Astrocyte of the cerebellum (primary cell): ENCODE measurements at regions not wholly inside any gene's neighbourhood (a gene's known extent, or its start where the extent isn't known, plus 50 kb on each side); places are given as distances from the start of the nearest gene placed in this dataset.

Experiments used
- DNase-seq: peaks from one replicate; pipeline ENCODE4 v3.0.0-alpha.2; 2011; ENCODE audit warnings: low read depth
- H3K4me3 ChIP-seq: 2 replicates; pipeline ENCODE4 v1.5.1; 2011; ENCODE audit warnings: mild to moderate bottlenecking, low read depth, low read length, moderate library complexity
- in situ Hi-C: cut with HindIII; loops from 2 replicates; pipeline ENCODE4 v1.10.0; 2017; ENCODE audit warnings: low sequenced_read_pairs
- TF ChIP-seq, protein P1 (sequence below): IDR thresholded peaks from 2 replicates; pipeline ENCODE4 v1.5.1; 2012; ENCODE audit warnings: low read length, low read depth, moderate library complexity, mild to moderate bottlenecking; ENCODE audit errors: missing control alignments

DNA sequence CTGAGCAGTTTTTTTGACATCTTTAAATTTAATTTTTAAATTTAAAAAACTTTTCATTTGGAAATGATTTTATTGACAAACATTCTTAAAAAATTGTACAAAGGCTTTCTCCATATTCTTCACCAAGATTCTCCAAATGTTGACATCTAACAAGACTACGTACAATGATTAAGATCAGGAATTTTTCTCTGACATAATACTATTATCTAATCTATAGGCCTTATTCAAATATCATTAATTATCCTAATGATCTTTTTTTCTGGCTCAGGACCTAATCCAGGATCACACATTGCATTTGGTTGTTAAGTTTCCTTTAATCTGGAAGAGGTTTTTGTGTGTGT lies 106.1 kb upstream of the OSMR start:
- H3K4me3 ChIP-seq: no peak overlapping the region
- TF ChIP-seq, protein P1, sequence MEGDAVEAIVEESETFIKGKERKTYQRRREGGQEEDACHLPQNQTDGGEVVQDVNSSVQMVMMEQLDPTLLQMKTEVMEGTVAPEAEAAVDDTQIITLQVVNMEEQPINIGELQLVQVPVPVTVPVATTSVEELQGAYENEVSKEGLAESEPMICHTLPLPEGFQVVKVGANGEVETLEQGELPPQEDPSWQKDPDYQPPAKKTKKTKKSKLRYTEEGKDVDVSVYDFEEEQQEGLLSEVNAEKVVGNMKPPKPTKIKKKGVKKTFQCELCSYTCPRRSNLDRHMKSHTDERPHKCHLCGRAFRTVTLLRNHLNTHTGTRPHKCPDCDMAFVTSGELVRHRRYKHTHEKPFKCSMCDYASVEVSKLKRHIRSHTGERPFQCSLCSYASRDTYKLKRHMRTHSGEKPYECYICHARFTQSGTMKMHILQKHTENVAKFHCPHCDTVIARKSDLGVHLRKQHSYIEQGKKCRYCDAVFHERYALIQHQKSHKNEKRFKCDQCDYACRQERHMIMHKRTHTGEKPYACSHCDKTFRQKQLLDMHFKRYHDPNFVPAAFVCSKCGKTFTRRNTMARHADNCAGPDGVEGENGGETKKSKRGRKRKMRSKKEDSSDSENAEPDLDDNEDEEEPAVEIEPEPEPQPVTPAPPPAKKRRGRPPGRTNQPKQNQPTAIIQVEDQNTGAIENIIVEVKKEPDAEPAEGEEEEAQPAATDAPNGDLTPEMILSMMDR: no peak
- in situ Hi-C loops: loop anchor here (10.0 kb wide), 1 partner anchor 65 kb away; no protein-coding TSS in a partner anchor
- no peak for DNase-seq

DNA sequence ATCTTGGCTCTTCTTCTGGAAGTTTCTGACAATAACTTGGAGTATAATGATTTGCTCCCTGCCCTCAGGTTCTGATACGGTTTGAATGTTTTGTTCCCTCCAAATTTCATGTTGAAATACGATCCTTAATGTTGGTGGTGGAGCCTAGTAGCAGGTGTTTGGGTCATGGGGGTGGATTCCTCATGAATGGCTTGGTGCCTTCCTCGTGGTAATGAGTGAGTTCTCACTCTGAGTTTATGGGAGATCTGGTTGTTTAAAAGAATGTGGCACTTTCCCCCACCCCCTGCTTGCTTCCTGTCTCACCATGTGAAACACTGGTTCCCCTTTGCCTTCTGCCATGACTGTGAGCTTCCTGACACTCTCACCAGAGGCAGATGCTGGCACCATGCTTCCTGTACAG lies 103.0 kb upstream of the OSMR start:
- DNase-seq: no peak
- no peak overlapping the region for H3K4me3 ChIP-seq
- TF ChIP-seq, protein P1: no peak
- in situ Hi-C loops: loop anchor here (10.0 kb wide), 1 partner anchor 62 kb away; no protein-coding TSS in a partner anchor

DNA sequence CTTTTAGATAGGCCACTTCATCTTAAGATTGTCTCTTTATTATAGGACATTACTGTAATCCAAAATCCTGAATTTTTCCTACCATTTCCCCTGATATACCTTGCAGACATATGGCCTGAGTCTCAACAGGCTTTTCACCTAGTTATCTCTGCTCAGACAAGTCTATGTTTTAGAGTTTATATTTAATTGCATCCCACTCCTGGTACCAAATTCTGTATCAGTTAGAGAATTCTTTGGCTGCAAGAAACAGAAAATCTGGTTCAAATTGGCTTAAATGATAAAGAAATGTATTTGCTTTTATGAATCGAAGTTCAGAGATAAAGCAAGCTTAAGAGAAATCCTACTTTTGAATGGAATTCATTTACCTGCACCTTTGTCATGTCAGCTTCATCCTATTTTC lies 102.2 kb upstream of the OSMR start:
- in situ Hi-C loops: loop anchor here (10.0 kb wide), 1 partner anchor 61 kb away; no protein-coding TSS in a partner anchor
- DNase-seq: no peak
- H3K4me3 ChIP-seq: no peak overlapping the region
- TF ChIP-seq, protein P1: no peak

DNA sequence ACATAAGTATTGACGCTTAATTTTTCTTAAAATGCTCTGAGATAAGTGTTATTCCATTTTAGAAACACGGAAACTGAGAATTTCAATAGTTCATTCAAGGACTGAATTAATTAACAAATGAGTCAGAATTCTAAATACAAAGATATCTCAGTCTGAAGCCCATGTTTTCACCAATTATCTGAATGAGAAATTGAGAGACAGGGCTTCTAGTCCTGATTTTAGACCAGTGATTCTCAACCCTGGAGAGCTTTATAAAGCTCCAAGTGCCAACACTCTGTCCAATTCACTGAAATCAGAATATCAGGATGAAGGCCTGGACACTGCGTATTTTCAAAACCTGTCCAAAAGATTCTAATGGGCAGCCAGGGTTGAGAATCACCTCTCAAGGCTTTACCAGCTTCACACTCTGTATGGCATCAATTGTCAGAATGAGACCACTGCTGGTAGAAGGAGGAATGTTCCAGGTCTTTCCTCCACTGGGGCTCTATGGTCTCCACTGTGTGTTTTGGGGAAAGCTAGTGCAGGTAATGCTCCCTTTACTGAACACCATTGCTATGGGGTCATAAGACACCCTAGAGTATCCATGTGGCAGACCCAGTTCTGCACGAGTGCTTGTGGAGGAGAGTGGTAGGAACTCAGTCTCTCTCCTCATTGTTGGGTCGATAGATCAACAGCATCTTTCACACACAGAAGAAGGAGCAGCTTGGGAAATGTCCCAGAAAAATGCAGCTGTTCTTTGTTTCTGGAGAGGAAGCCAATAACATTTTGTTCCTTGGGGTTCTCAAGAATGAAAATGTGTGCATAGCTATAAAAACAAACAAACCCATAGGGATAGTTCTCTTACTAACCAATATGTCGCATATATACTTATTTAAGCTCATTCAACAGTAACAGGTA lies 99.7 kb upstream of the OSMR start:
- no peak for DNase-seq
- in situ Hi-C loops: loop anchor here (10.0 kb wide), 1 partner anchor 59 kb away; no protein-coding TSS in a partner anchor
- no peak overlapping the region for H3K4me3 ChIP-seq
- TF ChIP-seq, protein P1: no peak

DNA sequence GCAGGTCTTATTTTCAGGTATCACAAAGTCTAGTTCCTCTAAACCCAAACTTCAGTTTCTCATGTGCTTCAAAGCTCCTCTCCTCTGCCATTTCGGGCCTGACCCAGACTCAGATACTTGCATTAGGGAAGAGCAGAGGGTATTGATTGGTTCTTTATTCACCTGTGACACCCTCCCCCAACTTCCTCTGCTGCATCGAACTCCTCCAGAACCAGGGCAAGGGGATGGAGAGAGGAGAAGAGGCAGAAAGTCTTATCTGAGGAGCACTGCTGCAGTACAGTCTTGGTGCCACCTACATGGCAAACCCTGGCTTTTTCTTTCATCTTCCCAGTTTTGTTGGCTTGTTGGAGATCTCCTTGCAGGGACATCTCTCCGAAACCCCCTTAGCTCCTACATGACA lies 96.0 kb upstream of the OSMR start:
- H3K4me3 ChIP-seq: no peak overlapping the region
- DNase-seq: no peak
- TF ChIP-seq, protein P1: no peak
- in situ Hi-C loops: loop anchor here (10.0 kb wide), 1 partner anchor 55 kb away; no protein-coding TSS in a partner anchor

DNA sequence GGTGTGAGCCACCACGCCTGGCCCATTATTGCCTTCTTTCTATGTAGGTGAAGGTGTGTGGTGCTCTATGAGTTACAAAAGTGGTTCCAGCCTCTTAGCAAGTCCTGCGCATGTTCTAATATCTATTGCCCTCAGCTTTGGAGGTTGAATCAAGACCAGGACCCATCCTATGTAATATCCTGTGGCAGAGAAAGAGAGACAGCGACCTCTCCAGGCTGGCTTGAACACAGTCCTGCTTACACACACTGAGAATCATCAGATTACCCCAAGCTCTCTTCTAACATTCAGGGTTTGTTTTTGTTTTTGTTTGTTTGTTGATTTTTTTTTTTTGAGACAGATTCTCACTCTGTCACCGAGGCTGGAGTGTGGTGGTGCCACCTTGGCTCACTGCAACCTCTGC lies 94.7 kb upstream of the OSMR start:
- in situ Hi-C loops: no loop called here

More for the DNA sequence above, 94.7 kb upstream of the OSMR start:
- TF ChIP-seq, protein P1: no peak
- no peak overlapping the region for H3K4me3 ChIP-seq
- DNase-seq: no peak
